ENCODE measurements at regions not wholly inside any gene's neighbourhood (a gene's known extent, or its start where the extent isn't known, plus 50 kb on each side); places are given as distances from the start of the nearest gene placed in this dataset.

- TF ChIP-seq CTCF (IDR thresholded peaks at IDR 0.05) (peak; percentile 35 to 80 (median 60)), POLR2A (IDR thresholded peaks at IDR 0.05) (no peak)
These were observed 194.1 kb downstream of the SS18 start for GRCh38 chr18:25896178-25896780.

Measured in thyroid gland (tissue), 4 donors.